HepG2 (cell line): ENCODE measurements at regions not wholly inside any gene's neighbourhood (a gene's known extent, or its start where the extent isn't known, plus 50 kb on each side); places are given as distances from the start of the nearest gene placed in this dataset.

ENCODE experiments used
- ATAC-seq: fragments of 200-7000 bp; cut with Tn5 transposase; 3 replicates; pipeline ENCODE4 v1.9.1; 2020; ENCODE audit warnings: mild to moderate bottlenecking, moderate library complexity
- BruUV-seq: library from RNA; stranded (reverse); fragments of 400-500 nt; replicated peaks from 2 replicates; lab custom pipeline; 2021; lab: Mats Ljungman, UMichigan
- CTCF ChIA-PET: fragments of 300-600 bp; formaldehyde crosslinking; extraction: SDS; loops from one replicate; lab custom pipeline; 2021; ENCODE audit warnings: low total read pairs, inconsistent platforms, low intra/inter-chr PET ratio; lab: Yijun Ruan, JAX
- POLR2A ChIA-PET: fragments of 350-600 bp; sonication (Branson Sonifier 250); formaldehyde crosslinking; loops from one replicate; lab custom pipeline; 2020; ENCODE audit warnings: antibody characterized with exemption, inconsistent platforms; lab: Yijun Ruan, JAX
- DNase-seq: peaks from one replicate; pipeline ENCODE4 v3.0.0-alpha.2; 2015; ENCODE audit warnings: low spot score
- FAIRE-seq: peaks from 3 replicates; lab custom pipeline; 2011; peaks lifted over from hg19 to GRCh38; lab: Jason Lieb, UNC
- H2AFZ ChIP-seq: one replicate; pipeline ENCODE4 v1.6.1; 2011; ENCODE audit warnings: low read length, inconsistent platforms
- H3K27ac ChIP-seq: fragments of 300-600 bp; 3 replicates; pipeline ENCODE4 v1.8.0; 2011; ENCODE audit warnings: mixed run types, mild to moderate bottlenecking, mixed read lengths, low read length, inconsistent platforms; ENCODE audit not compliant: insufficient read depth; ENCODE audit errors: extremely low read length
- H3K27me3 ChIP-seq, 2 experiments: fragments of 200-600 bp in 1 of 2; 2 replicates in 1 of 2; 3 replicates in 1 of 2; pipeline versions ENCODE4 v1.6.0 to v1.8.0; 2011; ENCODE audit warnings: low read length in 2 of 2, mild to moderate bottlenecking in 2 of 2, moderate library complexity in 2 of 2, inconsistent platforms in 1 of 2; ENCODE audit not compliant: insufficient read depth in 2 of 2, control insufficient read depth in 1 of 2
- H3K36me3 ChIP-seq, 2 experiments: fragments of 200-600 bp in 1 of 2; replicated peaks in 1 of 2; 2 replicates in 1 of 2; 3 replicates in 1 of 2; pipeline versions ENCODE4 v1.5.1 to v1.8.0; 2011; ENCODE audit warnings: low read length in 2 of 2, inconsistent platforms in 1 of 2; ENCODE audit not compliant: insufficient read depth in 2 of 2, control insufficient read depth in 1 of 2
- H3K4me1 ChIP-seq: 2 replicates; pipeline ENCODE4 v1.5.1; 2012; ENCODE audit warnings: low read length, inconsistent platforms; ENCODE audit not compliant: insufficient read depth
- H3K4me2 ChIP-seq: 2 replicates; pipeline ENCODE4 v1.6.0; 2011; ENCODE audit warnings: low read depth, low read length, inconsistent platforms
- H3K4me3 ChIP-seq, 3 experiments: fragments of 200-600 bp in 1 of 3; sonication (generic), shearing (Covaris generic) in 1 of 3; replicated peaks in 1 of 3; 2 replicates each; pipeline ENCODE4 v1.5.1; 2011 to 2016; ENCODE audit warnings: low read length in 3 of 3, inconsistent platforms in 2 of 3, low read depth in 2 of 3, mild to moderate bottlenecking in 2 of 3, control low read depth in 1 of 3, mixed read lengths in 1 of 3; ENCODE audit not compliant: insufficient read depth in 1 of 3
- H3K79me2 ChIP-seq: one replicate; pipeline ENCODE4 v1.6.1; 2011; ENCODE audit warnings: low read length, inconsistent platforms; ENCODE audit not compliant: insufficient read depth
- H3K9ac ChIP-seq: 2 replicates; pipeline ENCODE4 v1.6.0; 2011; ENCODE audit warnings: mild to moderate bottlenecking, low read depth, low read length, inconsistent platforms; ENCODE audit not compliant: insufficient read depth
- H3K9me3 ChIP-seq: 2 replicates; pipeline ENCODE4 v1.5.1; 2012; ENCODE audit warnings: mild to moderate bottlenecking, low read length
- H4K20me1 ChIP-seq: 2 replicates; pipeline ENCODE4 v1.6.0; 2011; ENCODE audit warnings: inconsistent platforms, mild to moderate bottlenecking, low read length, moderate library complexity; ENCODE audit not compliant: insufficient read depth
- ATAD3A ChIP-seq: sonication (generic); formaldehyde crosslinking; IDR thresholded peaks from 2 replicates; pipeline ENCODE4 v1.4.0; 2020; ENCODE audit warnings: missing genetic modification reagents
- CBFB ChIP-seq: sonication (generic); formaldehyde crosslinking; IDR thresholded peaks from 2 replicates; pipeline ENCODE4 v1.4.0; 2020; ENCODE audit warnings: missing genetic modification reagents
- ELK4 ChIP-seq: sonication (generic); formaldehyde crosslinking; IDR thresholded peaks from 2 replicates; pipeline ENCODE4 v1.9.0; 2021; ENCODE audit warnings: missing genetic modification reagents, borderline replicate concordance
- FOXC1 ChIP-seq: sonication (generic); formaldehyde crosslinking; IDR thresholded peaks from 2 replicates; pipeline ENCODE4 v1.8.0; 2022; ENCODE audit warnings: mild to moderate bottlenecking, missing genetic modification reagents, borderline replicate concordance
- HNF1B ChIP-seq: sonication (generic); formaldehyde crosslinking; IDR thresholded peaks from 2 replicates; pipeline ENCODE4 v1.5.1; 2020; ENCODE audit warnings: mild to moderate bottlenecking, moderate library complexity, missing genetic modification reagents
- HOXA3 ChIP-seq: sonication (generic); formaldehyde crosslinking; IDR thresholded peaks from 2 replicates; pipeline ENCODE4 v1.5.0; 2020; ENCODE audit warnings: missing genetic modification reagents
- NAIF1 ChIP-seq: sonication (generic); formaldehyde crosslinking; IDR thresholded peaks from 2 replicates; pipeline ENCODE4 v1.5.0; 2020; ENCODE audit warnings: mild to moderate bottlenecking, missing genetic modification reagents, borderline replicate concordance
- RBM39 ChIP-seq: fragments of 200-400 bp; formaldehyde crosslinking; IDR thresholded peaks from one replicate; pipeline ENCODE4 v1.6.1; 2018; ENCODE audit warnings: antibody characterized with exemption, mild to moderate bottlenecking, low read depth, low read length; ENCODE audit not compliant: poor library complexity, severe bottlenecking
- SRY ChIP-seq: sonication (generic); formaldehyde crosslinking; IDR thresholded peaks from 2 replicates; pipeline ENCODE4 v1.8.0; 2022; ENCODE audit warnings: mild to moderate bottlenecking, missing genetic modification reagents
- THAP7 ChIP-seq: sonication (generic); formaldehyde crosslinking; IDR thresholded peaks from 2 replicates; pipeline ENCODE4 v1.8.1; 2023; ENCODE audit warnings: mild to moderate bottlenecking, missing genetic modification reagents
- TOE1 ChIP-seq: sonication (generic); formaldehyde crosslinking; IDR thresholded peaks from 2 replicates; pipeline ENCODE4 v1.4.0; 2020; ENCODE audit warnings: mild to moderate bottlenecking, missing genetic modification reagents
- U2AF1 ChIP-seq: fragments of 200-400 bp; formaldehyde crosslinking; optimal IDR thresholded peaks from 2 replicates; pipeline ENCODE3; 2017; ENCODE audit warnings: mild to moderate bottlenecking, low read depth, low read length
- ZNF12 ChIP-seq: sonication (generic); formaldehyde crosslinking; IDR thresholded peaks from 2 replicates; pipeline ENCODE4 v1.5.0; 2020; ENCODE audit warnings: missing genetic modification reagents
- ZNF205 ChIP-seq: IDR thresholded peaks from 2 replicates; pipeline ENCODE4 v1.6.1; 2018; ENCODE audit warnings: missing biosample characterization, missing genetic modification reagents
- ZNF776 ChIP-seq: sonication (generic); formaldehyde crosslinking; IDR thresholded peaks from 2 replicates; pipeline ENCODE4 v1.4.0; 2020; ENCODE audit warnings: mild to moderate bottlenecking, missing genetic modification reagents
- ZNF780A ChIP-seq: sonication (generic); formaldehyde crosslinking; IDR thresholded peaks from 2 replicates; pipeline ENCODE4 v1.8.0; 2022; ENCODE audit warnings: mild to moderate bottlenecking, missing genetic modification reagents, moderate library complexity
- WGBS: methylation state at CpG from one replicate; pipeline ENCODE4 v1.1.6; 2017; ENCODE audit warnings: low lambda C conversion rate; 5-methylcytosine and 5-hydroxymethylcytosine counted together
- in situ Hi-C: cut with HindIII; loops from 2 replicates; pipeline ENCODE4 v1.10.0; 2017; ENCODE audit warnings: low pct_unique_long_range_greater_than_20kb; ENCODE audit not compliant: extremely low pct_ligation_motif_present
- intact Hi-C: fragments of 100-400 bp; cut with micrococcal nuclease; formaldehyde crosslinking; loops from one replicate; pipeline ENCODE4 v1.10.0; 2022; ENCODE audit not compliant: unreplicated experiment
- TF ChIP-seq, protein P1 (sequence below): IDR thresholded peaks from 2 replicates; pipeline ENCODE4 v1.6.1; 2016; ENCODE audit warnings: low read depth, control low read depth
- TF ChIP-seq, protein P2 (sequence below): sonication (generic); formaldehyde crosslinking; IDR thresholded peaks from 2 replicates; pipeline ENCODE4 v1.8.1; 2022; ENCODE audit warnings: mild to moderate bottlenecking, missing genetic modification reagents
- TF ChIP-seq, protein P3 (sequence below): sonication (generic); formaldehyde crosslinking; IDR thresholded peaks from 2 replicates; pipeline ENCODE4 v1.4.0; 2020; ENCODE audit warnings: mild to moderate bottlenecking, missing genetic modification reagents

DNA sequence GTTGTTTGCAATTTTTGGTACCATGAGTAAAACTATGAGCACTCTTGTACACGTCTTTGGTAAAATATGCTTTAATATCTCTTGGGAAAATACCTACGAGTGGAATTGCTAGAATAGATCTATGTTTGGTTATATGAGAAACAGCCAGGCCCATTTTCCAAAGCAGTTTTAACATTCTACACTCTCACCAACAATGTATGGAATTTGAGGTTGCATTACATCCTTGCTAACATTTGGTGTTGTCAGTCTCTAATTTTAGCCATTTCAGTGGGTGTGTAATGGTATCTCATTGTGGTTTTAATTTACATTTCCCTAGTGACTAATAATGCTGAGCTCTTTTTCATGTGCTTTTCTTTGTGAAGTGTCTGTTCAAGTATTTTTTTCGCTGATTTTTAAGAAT, 118.9 kb upstream of the TCF4 start (continued):
- TF ChIP-seq ELK4 (CRISPR knock-in tag) (no peak), SRY (CRISPR knock-in tag) (no peak), THAP7 (no peak), ZNF205 (no peak), ZNF780A (CRISPR knock-in tag) (no peak), CBFB (CRISPR knock-in tag) (no peak), ATAD3A (CRISPR knock-in tag) (no peak)
- TF ChIP-seq, protein P1, sequence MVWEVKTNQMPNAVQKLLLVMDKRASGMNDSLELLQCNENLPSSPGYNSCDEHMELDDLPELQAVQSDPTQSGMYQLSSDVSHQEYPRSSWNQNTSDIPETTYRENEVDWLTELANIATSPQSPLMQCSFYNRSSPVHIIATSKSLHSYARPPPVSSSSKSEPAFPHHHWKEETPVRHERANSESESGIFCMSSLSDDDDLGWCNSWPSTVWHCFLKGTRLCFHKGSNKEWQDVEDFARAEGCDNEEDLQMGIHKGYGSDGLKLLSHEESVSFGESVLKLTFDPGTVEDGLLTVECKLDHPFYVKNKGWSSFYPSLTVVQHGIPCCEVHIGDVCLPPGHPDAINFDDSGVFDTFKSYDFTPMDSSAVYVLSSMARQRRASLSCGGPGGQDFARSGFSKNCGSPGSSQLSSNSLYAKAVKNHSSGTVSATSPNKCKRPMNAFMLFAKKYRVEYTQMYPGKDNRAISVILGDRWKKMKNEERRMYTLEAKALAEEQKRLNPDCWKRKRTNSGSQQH (CRISPR knock-in tag): no peak
- TF ChIP-seq, protein P2, sequence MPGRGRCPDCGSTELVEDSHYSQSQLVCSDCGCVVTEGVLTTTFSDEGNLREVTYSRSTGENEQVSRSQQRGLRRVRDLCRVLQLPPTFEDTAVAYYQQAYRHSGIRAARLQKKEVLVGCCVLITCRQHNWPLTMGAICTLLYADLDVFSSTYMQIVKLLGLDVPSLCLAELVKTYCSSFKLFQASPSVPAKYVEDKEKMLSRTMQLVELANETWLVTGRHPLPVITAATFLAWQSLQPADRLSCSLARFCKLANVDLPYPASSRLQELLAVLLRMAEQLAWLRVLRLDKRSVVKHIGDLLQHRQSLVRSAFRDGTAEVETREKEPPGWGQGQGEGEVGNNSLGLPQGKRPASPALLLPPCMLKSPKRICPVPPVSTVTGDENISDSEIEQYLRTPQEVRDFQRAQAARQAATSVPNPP (CRISPR knock-in tag): no peak

DNA sequence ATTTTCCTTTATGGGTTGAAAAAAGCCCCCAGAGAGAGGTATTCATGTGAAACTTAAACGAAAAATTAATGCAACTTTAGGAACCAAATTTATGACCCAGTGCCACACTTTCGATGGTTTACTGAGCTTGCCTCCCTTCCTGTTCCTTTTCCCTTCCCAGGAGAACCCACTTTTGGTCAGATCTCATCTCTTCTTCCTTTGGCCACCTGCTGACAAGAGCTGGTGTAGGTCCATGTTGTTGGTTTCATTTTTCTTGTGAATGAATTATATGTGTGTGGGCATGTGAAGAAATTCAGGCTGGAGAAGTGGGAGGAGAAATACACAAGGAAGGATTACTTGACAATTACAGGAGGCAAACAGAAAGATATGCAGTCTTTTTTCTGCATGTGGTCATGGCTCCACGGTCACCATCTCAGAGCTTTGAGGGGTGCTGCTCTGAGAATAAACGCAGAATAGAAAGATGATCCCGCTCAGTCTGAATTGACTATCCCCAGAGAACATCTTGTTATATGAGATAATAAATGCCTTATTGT, 111.3 kb upstream of the TCF4 start:
- ChIA-PET POLR2A (no interaction called here), CTCF (no interaction called here)
- FAIRE-seq: no peak
- no TSS peak for BruUV-seq
- Histone ChIP-seq H3K4me2 (no peak overlapping the region), H4K20me1 (no peaks in the 10 kb centered on the region), H2AFZ (no peak overlapping the region), H3K4me3 (no peak overlapping the region), H3K4me1 (no peaks in the 10 kb centered on the region), H3K36me3 (no peaks in the 10 kb centered on the region), H3K9ac (no peak overlapping the region), H3K27me3 (no peaks in the 10 kb centered on the region), H3K27ac (no peak overlapping the region), H3K9me3 (peaks cover 83% of the 10 kb centered on the region), H3K79me2 (no peaks in the 10 kb centered on the region)
- intact Hi-C loops: no loop called here
- no peak for ATAC-seq
- 22% methylated on average over 5 of the region's 5 CpGs for WGBS
- in situ Hi-C loops: no loop called here
- DNase-seq: no peak
- TF ChIP-seq NAIF1 (CRISPR knock-in tag) (no peak), ZNF12 (CRISPR knock-in tag) (no peak), FOXC1 (no peak), ZNF776 (no peak), RBM39 (no peak), HOXA3 (CRISPR knock-in tag) (no peak), TOE1 (CRISPR knock-in tag) (no peak), U2AF1 (no peak), HNF1B (CRISPR knock-in tag) (no peak)
- TF ChIP-seq, protein P3, sequence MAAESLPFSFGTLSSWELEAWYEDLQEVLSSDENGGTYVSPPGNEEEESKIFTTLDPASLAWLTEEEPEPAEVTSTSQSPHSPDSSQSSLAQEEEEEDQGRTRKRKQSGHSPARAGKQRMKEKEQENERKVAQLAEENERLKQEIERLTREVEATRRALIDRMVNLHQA: no peak
